Spinal cord (tissue), 9 donors: ENCODE measurements at regions not wholly inside any gene's neighbourhood (a gene's known extent, or its start where the extent isn't known, plus 50 kb on each side); places are given as distances from the start of the nearest gene placed in this dataset.

Source experiments
- DNase-seq, 6 donors: peaks; one replicate each; pipeline versions ENCODE4 v3.0.0 to v3.0.0-alpha.2; 2013 to 2015; ENCODE audit warnings: low spot score in 6 of 6, low read depth in 4 of 6
- H3K27ac ChIP-seq: one replicate; pipeline ENCODE4 v1.5.1; 2013; ENCODE audit warnings: low read depth, low read length, control low read depth
- H3K27me3 ChIP-seq: one replicate; pipeline ENCODE4 v1.6.1; 2013; ENCODE audit warnings: low read length; ENCODE audit not compliant: control insufficient read depth, insufficient read depth
- H3K36me3 ChIP-seq: one replicate; pipeline ENCODE4 v1.6.1; 2013; ENCODE audit warnings: low read length; ENCODE audit not compliant: control insufficient read depth, insufficient read depth
- H3K4me1 ChIP-seq: one replicate; pipeline ENCODE4 v1.6.1; 2013; ENCODE audit warnings: low read length; ENCODE audit not compliant: control insufficient read depth, insufficient read depth
- H3K4me3 ChIP-seq: one replicate; pipeline ENCODE4 v1.5.1; 2013; ENCODE audit warnings: low read depth, low read length, control low read depth
- H3K9me3 ChIP-seq: one replicate; pipeline ENCODE4 v1.6.1; 2013; ENCODE audit warnings: low read length; ENCODE audit not compliant: control insufficient read depth, insufficient read depth
- WGBS: methylation state at CpG from one replicate; pipeline ENCODE4 v1.1.5; 2013; ENCODE audit warnings: missing lambda C conversion rate; ENCODE audit not compliant: insufficient coverage; 5-methylcytosine and 5-hydroxymethylcytosine counted together
- donor health status: healthy.

DNA sequence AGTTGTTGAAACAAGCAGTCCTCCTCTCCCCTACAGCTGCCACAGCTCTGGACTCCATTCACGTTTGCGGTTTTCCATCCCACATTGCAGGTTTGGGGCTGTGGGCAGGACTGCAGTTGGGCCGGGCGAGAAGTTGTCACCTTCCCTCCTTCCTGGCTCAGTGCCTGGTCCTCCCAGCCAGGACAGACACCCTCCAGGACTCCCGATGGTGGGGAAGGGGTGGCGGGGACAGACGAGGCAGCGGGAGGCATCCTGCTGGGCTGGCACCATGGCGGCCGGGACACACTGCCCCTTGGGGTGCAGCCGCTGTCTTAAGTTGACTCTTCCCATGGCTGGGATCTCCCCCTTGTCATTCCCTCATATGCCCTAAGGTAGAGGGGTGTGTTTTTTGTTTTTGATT lies 615.2 kb downstream of the BRD1 start:
- DNase-seq: no peak
- H3K9me3 ChIP-seq: no peaks in the 10 kb centered on the region
- WGBS: 84% methylated on average over 6 of the region's 11 CpGs
- peaks cover 27% of the 10 kb centered on the region for H3K4me1 ChIP-seq
- H3K36me3 ChIP-seq: no peaks in the 10 kb centered on the region
- H3K4me3 ChIP-seq: no peak overlapping the region
- no peak overlapping the region for H3K27ac ChIP-seq
- H3K27me3 ChIP-seq: no peaks in the 10 kb centered on the region

DNA sequence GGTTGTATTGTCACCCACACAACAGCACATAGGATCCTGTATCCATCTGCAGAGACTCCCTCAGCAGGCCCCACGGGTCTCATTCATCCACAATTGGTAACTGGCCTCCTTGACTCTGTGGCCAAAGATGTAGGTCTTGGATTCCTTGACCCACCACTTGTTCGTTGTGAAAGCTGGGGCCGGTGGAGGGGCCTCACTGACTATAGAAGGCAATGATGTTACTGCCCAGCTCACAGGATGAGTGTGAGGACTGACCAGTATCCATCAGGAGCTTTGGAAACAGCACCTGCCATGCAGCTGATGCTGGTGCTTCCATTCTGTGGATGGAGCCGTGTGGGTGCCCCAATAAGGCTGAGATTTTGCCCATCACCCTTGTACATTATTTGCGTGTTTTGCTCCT lies 615.7 kb downstream of the BRD1 start:
- no peak for DNase-seq
- Histone ChIP-seq H3K27ac (no peak overlapping the region), H3K4me1 (peaks cover 32% of the 10 kb centered on the region), H3K4me3 (no peak overlapping the region), H3K27me3 (no peaks in the 10 kb centered on the region), H3K9me3 (no peaks in the 10 kb centered on the region), H3K36me3 (no peaks in the 10 kb centered on the region)
- 90% methylated on average over 5 of the region's 5 CpGs for WGBS

DNA sequence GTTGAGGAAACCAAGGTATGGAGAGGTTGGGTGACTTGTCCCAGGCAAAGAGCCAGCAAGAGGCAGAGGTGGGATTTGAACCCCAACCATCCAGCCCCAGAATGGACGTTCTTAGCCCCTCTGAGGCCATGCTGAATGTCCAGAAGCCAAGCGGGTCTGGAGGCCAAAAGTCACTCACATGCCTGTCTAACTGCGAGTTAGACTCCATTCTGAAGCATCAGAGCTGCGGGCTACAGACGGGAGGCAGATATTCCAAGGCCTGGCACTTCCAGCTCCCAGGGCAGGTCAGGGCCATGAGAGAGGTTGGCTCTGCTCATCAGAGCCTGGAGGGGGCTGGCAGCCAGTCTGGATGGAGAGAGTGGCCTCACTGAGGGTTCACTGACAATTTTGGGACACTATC lies 616.5 kb downstream of the BRD1 start:
- DNase-seq: no peak
- Histone ChIP-seq H3K27me3 (no peaks in the 10 kb centered on the region), H3K9me3 (no peaks in the 10 kb centered on the region), H3K27ac (no peak overlapping the region), H3K4me1 (peaks cover 34% of the 10 kb centered on the region), H3K4me3 (no peak overlapping the region), H3K36me3 (no peaks in the 10 kb centered on the region)
- WGBS: 84% methylated on average over 5 of the region's 5 CpGs

DNA sequence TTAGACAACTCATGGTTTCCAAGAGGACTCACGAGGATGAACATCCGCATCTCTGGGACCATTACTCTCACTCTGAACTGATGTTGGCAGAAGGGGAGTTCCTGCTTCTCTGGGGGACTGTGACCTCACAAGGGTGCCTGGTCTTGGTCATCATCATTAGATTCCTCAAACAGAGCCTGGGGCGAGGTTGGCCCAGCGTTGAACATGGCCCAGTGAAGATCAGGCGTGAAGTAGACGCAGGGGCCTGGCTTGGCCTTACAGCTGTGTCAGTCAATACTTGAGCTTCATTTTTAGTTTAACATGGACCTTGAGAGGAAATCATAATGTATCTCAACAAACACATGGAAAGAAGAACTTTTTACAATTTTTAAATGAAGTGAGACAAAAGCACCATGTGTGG lies 617.1 kb downstream of the BRD1 start:
- H3K27me3 ChIP-seq: no peaks in the 10 kb centered on the region
- WGBS: 90% methylated on average over 2 of the region's 6 CpGs
- H3K4me3 ChIP-seq: no peak overlapping the region
- no peaks in the 10 kb centered on the region for H3K9me3 ChIP-seq
- peaks cover 35% of the 10 kb centered on the region for H3K4me1 ChIP-seq
- no peaks in the 10 kb centered on the region for H3K36me3 ChIP-seq
- DNase-seq: no peak
- no peak overlapping the region for H3K27ac ChIP-seq

DNA sequence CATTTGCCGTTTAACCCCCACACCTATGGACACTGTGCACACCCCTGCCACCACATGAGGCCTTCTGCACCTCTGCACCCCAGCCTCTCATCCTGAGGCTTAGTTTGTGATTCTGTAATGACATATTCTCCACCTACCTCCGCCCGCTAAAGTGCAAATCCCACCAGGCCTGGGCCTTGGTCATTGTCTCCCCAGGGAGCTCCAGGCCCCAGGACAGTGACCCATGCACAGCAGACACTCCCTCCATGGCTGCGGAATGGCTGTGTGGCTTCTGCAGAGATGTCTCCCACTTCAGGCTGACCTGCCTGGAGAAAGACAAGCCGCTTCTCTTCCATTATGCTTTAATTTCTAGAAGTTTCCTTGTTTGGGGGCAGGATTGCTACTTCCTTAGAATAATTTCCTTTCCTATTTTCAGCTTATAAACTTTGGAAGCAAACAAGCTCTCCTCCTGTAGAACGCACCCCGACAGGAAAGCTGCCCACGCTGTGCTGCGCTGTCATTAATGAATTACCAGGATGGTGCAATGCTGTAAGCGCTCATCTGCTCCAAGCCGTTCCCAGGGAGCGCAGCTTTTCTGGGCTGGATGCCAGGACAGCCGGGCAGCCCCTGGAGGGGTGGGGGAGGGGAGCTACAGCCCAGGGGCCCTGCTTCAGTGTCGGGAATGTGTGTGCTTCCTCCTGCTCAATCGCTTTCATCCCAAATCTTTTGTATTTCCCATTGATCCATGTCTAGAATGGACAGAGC lies 618.0 kb downstream of the BRD1 start:
- no peak overlapping the region for H3K4me3 ChIP-seq
- H3K4me1 ChIP-seq: peaks cover 45% of the 10 kb centered on the region
- 13% methylated on average over 10 of the region's 15 CpGs for WGBS
- no peaks in the 10 kb centered on the region for H3K27me3 ChIP-seq
- no peaks in the 10 kb centered on the region for H3K9me3 ChIP-seq
- no peak overlapping the region for H3K27ac ChIP-seq
- H3K36me3 ChIP-seq: no peaks in the 10 kb centered on the region
- peak in 5 of 6 donors; percentile 55 to 94 (median 73) for DNase-seq

DNA sequence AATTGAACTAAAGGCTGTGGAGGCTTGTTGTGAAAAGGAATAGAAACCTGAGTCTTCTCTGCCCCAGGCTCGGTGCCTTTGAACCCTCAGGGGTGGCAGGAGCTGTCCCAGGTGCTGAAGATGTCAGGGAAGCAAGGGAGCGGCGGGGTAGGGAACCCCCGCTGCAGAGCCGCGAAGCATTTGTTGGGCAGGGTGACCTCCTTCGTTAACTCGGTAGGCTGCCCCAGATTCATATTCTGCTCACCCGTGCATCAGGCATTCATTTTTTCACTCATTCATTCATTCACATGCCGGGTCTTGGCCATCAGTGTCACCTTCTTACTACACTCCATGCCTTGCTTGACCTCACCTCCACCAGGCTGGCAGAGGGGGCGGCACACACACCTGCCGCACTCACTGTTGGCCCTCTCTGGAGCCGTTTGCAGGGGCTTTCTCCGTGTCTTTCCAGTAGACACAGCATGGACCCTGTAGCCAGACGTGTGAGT lies 618.9 kb downstream of the BRD1 start:
- Histone ChIP-seq H3K36me3 (no peaks in the 10 kb centered on the region), H3K9me3 (no peaks in the 10 kb centered on the region), H3K27ac (no peak overlapping the region), H3K27me3 (no peaks in the 10 kb centered on the region), H3K4me3 (no peak overlapping the region), H3K4me1 (peaks cover 51% of the 10 kb centered on the region)
- WGBS: 50% methylated on average over 15 of the region's 15 CpGs
- DNase-seq: peak in 1 of 6 donors; percentile 25

DNA sequence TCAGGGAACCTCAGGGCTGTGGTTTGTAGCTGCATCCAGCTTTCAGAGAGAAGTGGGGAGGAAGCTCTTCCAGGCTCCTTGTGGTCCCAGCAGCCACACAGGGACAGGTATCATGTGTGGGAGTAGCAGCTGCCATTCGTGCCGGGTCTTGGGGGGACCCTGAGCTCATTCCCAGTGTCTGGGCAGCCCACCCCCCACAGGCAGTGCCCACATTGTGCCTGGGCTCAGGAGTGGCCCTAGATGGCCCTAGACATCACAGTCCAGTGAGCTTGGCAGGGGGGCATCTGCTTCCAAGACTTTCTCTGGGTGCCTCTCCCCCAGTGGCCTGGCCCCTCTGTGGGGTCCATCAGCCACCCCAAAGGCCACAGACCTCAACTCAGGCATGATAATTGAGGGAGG lies 619.7 kb downstream of the BRD1 start:
- Histone ChIP-seq H3K4me1 (peaks cover 56% of the 10 kb centered on the region), H3K27ac (no peak overlapping the region), H3K27me3 (no peaks in the 10 kb centered on the region), H3K4me3 (no peak overlapping the region), H3K9me3 (no peaks in the 10 kb centered on the region), H3K36me3 (no peaks in the 10 kb centered on the region)
- DNase-seq: no peak
- WGBS: 69% methylated on average over 2 of the region's 2 CpGs

DNA sequence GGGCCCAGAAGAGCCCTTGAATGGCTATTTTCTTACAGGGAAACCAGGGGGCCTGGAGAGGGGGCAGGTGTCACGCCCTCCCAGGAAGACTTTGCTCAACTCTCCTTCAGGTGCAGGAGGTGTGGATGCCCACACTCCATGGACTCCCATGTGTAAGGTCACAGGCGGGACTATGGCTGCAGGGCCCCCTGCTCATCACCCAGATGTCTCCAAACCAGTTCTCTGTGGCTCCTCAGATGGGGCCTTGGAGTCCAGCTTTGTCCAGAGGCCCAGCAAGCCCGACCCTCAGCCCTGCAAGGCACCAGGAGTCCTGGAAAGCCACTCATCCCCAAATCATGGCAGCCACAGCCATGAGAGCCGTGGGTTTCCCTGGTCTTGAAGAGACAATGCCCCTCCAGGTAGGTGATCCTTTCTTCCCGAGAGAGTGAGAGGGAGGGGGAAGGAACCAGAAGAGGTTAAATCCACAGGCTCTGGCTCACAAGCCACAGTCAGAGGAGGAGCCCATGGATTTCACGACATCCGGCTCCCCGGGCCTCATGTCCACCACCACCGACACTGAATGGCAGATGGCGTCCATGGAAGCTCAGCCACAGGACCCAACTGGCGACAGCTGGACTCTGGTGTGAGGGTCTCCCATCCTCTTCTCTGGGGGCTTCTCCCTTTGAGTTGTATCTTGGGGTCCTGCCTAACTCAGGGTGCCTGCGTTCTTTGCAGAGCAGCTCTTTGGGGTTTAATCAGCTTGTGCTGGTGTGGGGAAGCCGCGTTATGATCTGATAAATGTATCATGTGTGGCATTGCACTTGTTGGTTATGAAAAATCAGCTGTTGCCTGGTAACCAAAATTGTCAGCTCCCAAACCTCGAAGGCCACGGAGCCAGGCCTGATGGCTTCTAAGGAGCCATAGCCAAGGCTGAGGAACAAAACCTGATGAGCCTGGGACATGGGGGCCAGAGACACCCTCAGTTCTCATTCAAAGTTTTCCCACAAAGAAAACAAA lies 620.4 kb downstream of the BRD1 start:
- Histone ChIP-seq H3K36me3 (no peaks in the 10 kb centered on the region), H3K27ac (no peak overlapping the region), H3K9me3 (no peaks in the 10 kb centered on the region), H3K4me1 (peaks cover 59% of the 10 kb centered on the region), H3K4me3 (no peak overlapping the region), H3K27me3 (no peaks in the 10 kb centered on the region)
- DNase-seq: peak in 2 of 6 donors; percentile 45 to 81
- WGBS: 71% methylated on average over 12 of the region's 16 CpGs

DNA sequence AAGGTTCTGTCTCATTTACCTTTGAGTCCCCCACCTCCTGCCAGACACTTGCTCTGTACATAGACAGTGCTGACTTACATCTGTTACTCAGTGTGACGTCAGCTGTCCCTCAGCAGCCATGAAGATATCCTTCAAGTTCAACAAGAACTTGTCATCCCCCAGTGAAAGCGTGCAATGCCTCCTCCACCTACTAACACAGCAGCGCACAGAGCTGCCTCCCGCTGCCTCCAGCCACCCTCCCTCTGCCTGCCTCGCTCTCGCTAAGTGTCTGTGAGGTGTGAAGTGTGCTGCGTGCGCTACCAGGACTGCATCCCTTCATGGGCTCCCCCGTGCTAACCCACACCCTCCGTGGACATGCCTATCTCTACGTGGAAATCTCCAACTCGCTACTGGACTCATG lies 621.4 kb downstream of the BRD1 start:
- Histone ChIP-seq H3K4me3 (no peak overlapping the region), H3K27me3 (no peaks in the 10 kb centered on the region), H3K36me3 (no peaks in the 10 kb centered on the region), H3K9me3 (no peaks in the 10 kb centered on the region), H3K27ac (no peak overlapping the region), H3K4me1 (peaks cover 59% of the 10 kb centered on the region)
- WGBS: 82% methylated on average over 11 of the region's 12 CpGs
- DNase-seq: no peak
